SK-N-DZ (cell line): ENCODE measurements at regions not wholly inside any gene's neighbourhood (a gene's known extent, or its start where the extent isn't known, plus 50 kb on each side); places are given as distances from the start of the nearest gene placed in this dataset.

ENCODE experiments used
- DNase-seq: peaks from one replicate; pipeline ENCODE4 v3.0.0-alpha.2; 2015; ENCODE audit warnings: low spot score

- DNase-seq, result no peak
These were observed 251.8 kb downstream of the INSIG2 start for GRCh38 chr2:118340103-118340502.

- DNase-seq, result no peak
These were observed 251.1 kb downstream of the INSIG2 start for GRCh38 chr2:118339386-118339785.

DNA sequence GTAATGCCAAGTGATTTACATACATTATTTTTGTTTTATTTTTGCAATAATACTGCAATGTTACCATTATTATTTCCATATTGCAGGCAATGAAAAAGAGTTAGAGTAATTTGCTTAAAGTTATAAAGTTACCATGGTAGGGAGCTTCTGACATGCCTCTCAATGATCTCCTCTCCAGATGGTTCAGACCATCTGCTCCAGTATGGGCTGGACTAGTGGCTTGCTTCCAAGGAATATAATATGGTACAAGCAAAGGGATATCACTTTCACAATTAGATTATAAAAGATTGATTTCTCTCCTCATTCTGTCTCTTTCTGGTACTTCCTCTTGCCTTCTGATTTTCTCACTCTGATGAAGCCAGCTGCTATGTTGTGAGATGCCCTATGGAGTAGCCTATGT lies 245.4 kb downstream of the INSIG2 start:
- no peak for DNase-seq

GRCh38 chr2:118325321-118325955 lies 237.2 kb downstream of the INSIG2 start:
- DNase-seq, result no peak

- DNase-seq, result no peak
These were observed 234.1 kb downstream of the INSIG2 start for GRCh38 chr2:118322406-118322805.

DNA sequence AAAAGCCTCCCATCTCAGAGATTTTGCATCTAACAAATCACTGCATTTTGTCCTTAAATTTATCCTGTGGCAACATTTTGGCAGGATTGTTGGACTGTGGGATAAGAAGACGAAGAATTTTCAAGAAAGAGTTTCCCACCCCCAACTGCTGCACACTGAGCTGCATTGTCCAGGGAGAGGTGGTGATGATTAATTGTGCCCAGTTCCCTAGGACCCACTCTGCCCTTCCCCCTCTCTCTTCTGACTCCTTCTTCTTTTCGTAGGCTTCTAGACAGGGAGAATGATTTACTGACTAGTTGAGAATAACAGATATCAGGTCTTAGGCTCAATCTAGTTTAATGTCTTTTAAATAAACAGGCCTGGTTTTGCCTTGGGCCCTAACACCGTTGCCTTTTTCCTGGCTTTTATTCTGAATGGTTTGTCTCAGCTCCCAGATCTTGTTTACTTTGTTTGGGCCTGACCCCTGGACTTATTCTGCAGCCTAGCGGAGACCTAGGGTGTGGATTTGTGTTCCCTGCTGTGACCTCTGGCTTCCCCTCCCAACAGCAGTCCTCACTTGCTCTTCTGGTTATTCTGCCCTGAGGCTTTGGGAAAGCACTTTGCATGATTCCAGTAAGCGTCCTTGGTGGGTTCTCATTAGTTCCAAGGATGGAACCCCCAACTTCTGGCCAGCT lies 233.3 kb downstream of the INSIG2 start:
- DNase-seq, result no peak

GRCh38 chr2:118320658-118321057 lies 232.4 kb downstream of the INSIG2 start:
- DNase-seq, result no peak

DNA sequence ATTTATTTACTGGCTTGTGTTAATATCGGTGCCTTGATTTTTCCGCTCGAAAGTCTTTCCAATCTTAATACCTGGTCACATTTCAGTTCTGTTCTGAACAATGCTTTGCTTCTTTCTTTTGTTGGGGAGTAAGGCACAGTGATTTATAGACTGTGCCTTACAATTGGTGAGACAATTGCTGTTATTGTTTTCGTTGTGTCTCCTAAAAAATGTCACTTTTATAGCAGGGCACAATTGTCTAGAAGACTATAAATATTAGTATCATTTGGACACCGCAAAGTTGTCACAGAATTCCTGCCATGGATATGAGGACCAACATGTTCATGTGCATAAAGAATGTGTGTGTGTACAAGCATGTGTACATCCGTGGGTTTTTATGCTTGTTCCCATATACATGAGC lies 231.9 kb downstream of the INSIG2 start:
- DNase-seq, result no peak

- DNase-seq, result no peak
These were observed 231.0 kb downstream of the INSIG2 start for GRCh38 chr2:118319271-118319684.

DNA sequence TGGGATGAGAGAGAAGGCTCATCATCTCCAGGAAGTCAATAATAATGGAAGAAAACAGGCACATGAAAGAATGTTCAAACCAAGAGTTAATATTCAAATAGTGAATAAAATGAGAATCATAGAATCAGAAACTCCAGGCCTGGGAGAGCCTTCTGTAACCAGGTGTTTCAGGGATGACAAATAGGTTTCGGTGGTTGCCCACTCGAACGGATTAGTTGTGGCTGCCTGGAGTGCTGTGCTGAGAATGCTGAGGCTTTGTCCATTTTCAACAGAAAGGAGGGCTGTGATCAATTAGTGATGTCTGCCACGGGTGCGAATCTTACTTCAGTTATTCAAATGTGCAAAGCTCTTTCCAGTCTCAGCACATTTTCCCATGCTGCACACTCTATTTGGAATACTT lies 227.3 kb downstream of the INSIG2 start:
- no peak for DNase-seq

- DNase-seq, result no peak
These were observed 224.9 kb downstream of the INSIG2 start for GRCh38 chr2:118312969-118313756.

- no peak for DNase-seq
These were observed 222.6 kb downstream of the INSIG2 start for GRCh38 chr2:118310681-118311429.

GRCh38 chr2:118309946-118310680 lies 221.8 kb downstream of the INSIG2 start:
- DNase-seq, result no peak

DNA sequence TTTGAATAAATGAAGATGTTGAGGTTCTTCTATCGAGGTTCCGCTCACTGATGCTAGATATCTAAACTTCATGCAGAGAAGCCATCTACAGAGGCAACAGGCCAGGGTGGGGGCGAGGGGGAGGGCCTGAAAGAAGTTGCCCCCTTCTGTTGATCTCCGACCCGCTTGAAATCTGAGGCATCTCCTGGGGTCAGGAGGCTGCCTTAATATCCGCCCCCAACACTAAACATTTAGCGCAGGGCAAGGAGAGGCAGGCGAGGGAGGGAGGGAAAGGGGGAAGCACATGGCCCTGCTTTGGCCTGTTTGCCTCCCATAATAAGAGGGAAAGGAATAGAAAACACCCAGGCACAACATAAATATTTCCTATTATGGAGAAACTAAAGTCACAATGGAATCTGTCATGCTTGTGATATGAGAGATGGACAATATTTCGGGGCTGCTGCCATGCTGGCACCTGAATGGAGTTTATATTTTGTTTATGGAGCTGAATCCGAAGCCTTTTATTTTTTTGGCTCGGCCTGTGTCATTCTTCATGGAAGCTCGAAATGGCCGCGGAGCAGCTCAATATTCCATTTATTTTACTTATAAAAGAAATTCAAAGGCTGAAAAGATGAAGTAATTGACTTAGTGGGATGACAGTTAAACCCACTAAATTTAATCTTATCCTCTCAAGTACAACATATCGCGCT lies 221.1 kb downstream of the INSIG2 start:
- no peak for DNase-seq

DNA sequence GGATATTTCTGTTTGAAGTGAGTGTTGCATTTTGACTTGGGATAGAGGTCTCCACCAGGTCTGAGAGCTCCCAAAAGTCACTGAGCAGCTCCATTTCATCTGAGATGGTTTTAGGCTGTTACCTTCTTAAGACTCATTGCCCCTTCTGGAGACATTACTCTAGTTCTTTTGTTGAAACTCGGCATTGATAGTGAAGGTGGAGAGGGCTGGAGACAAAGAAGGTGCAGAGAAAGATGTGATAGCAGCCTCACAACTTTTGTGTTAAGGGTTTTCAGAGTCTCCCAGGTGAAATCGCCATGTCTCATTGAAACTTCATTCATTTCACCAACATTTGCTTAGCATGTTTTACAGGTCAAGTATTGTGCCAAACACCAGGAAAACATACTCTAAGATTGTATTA lies 219.6 kb downstream of the INSIG2 start:
- DNase-seq, result no peak

- DNase-seq, result no peak
These were observed 213.0 kb downstream of the INSIG2 start for GRCh38 chr2:118301248-118301647.

DNA sequence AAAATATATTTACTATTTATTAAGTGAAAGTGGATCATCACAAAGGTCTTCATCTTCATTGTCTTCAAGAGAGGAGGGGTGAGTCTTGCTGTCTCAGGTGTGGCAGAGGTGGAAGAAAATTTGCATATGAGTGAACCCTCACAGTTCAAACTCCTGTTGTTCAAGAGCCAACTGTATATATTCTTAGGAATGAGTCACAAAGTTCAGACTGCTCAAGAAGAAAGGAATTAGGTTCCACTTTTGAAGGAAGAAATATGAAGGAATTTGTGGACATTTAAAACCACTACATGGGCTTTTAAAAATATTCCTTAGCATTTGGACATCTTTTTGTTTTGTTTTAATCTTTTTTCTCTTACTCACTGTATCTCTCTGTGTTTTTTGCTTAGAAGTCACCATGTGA lies 212.6 kb downstream of the INSIG2 start:
- DNase-seq, result no peak

DNA sequence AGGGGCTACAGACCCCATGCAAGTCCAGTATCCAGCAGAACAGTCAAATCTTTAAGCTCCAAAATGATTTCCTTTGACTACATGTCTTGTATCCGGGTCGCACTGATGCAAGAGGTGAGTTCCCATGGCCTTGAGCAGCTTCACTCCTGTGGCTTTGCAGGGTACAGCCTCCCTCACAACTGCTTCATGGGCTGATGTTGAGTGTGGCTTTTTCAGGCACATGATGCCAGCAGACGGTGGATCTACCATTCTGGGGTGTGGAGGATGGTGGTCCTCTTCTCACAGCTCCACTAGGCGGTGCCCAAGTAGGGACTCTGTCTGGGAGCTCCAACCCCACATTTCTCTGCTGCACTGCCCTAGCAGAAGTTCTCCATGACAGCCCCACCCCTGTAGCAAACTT lies 208.4 kb downstream of the INSIG2 start:
- DNase-seq, result no peak

DNA sequence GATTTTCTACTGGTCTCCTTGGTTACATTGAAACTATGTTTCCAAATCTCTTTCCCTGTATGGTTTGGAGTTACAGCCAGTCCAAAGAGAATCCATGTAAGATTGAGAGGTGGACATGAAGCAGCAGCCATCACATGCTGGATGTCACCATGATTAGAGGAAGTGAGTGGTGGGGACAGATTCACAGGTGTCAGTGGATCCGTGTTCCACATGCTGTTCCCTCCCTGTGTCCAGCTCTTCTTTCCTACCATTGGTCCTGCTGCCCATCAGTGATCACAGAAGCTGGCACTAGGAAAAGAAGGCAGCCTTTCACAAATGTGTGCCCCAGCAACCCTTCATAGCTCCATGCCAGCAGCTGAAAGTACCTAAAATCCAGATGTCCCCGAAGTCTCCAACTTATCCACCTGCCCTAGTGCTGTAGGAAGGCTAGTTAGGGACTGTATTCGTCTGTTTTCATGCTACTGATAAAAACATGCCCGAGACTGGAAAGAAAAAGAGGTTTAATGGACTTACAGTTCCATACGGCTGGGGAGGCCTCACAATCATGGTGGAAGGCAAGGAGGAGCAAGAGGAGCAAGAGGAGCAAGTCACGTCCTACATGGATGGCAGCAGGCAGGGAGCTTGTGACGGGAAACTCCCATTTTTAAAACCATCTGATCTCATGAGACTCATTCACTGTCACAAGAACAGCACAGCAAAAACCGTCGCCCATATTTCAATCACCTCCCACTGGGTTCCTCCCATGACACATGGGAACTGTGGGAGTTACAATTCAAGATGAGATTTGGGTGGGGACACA lies 207.5 kb downstream of the INSIG2 start:
- DNase-seq, result no peak

- DNase-seq, result no peak
These were observed 205.8 kb downstream of the INSIG2 start for GRCh38 chr2:118294063-118294462.
